OCI-LY3 (cell line): ENCODE measurements at regions not wholly inside any gene's neighbourhood (a gene's known extent, or its start where the extent isn't known, plus 50 kb on each side); places are given as distances from the start of the nearest gene placed in this dataset.

Experiments
- EZH2phosphoT487 ChIP-seq: fragments of 200-600 bp; shearing (Covaris generic); IDR thresholded peaks from 2 replicates; pipeline ENCODE4 v1.6.1; 2018; ENCODE audit warnings: antibody characterized with exemption, mixed run types, low read depth
- TF ChIP-seq, protein P1 (sequence below): fragments of 200-600, 300-600 bp; sonication (generic); IDR thresholded peaks from 2 replicates; pipeline ENCODE4 v1.5.1; 2014; ENCODE audit warnings: antibody characterized with exemption, low read length, low read depth

DNA sequence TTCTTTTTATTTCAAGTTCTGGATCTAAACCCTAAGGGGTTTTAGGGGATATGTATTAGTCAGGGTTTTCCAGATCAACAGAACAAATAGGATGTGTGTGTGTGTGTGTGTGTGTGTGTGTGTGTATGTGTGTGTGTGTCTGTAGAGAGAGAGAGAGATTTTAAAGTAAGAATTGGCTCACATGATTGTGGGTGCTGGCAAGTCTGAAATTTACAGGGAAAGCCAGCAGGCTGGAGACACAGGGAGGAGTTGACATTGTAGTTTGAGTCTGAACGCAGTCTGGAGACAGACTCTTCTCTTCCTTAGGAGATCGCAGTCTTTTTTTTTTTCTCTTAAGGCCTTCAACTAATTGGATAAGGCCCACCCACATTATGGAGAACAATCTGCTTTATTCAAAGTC is 428.8 kb upstream of the TBL1XR1 start:
- TF ChIP-seq, protein P1, sequence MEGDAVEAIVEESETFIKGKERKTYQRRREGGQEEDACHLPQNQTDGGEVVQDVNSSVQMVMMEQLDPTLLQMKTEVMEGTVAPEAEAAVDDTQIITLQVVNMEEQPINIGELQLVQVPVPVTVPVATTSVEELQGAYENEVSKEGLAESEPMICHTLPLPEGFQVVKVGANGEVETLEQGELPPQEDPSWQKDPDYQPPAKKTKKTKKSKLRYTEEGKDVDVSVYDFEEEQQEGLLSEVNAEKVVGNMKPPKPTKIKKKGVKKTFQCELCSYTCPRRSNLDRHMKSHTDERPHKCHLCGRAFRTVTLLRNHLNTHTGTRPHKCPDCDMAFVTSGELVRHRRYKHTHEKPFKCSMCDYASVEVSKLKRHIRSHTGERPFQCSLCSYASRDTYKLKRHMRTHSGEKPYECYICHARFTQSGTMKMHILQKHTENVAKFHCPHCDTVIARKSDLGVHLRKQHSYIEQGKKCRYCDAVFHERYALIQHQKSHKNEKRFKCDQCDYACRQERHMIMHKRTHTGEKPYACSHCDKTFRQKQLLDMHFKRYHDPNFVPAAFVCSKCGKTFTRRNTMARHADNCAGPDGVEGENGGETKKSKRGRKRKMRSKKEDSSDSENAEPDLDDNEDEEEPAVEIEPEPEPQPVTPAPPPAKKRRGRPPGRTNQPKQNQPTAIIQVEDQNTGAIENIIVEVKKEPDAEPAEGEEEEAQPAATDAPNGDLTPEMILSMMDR, result no peak
- no peak for TF ChIP-seq EZH2phosphoT487
